ENCODE measurements at regions not wholly inside any gene's neighbourhood (a gene's known extent, or its start where the extent isn't known, plus 50 kb on each side); places are given as distances from the start of the nearest gene placed in this dataset.

DNA sequence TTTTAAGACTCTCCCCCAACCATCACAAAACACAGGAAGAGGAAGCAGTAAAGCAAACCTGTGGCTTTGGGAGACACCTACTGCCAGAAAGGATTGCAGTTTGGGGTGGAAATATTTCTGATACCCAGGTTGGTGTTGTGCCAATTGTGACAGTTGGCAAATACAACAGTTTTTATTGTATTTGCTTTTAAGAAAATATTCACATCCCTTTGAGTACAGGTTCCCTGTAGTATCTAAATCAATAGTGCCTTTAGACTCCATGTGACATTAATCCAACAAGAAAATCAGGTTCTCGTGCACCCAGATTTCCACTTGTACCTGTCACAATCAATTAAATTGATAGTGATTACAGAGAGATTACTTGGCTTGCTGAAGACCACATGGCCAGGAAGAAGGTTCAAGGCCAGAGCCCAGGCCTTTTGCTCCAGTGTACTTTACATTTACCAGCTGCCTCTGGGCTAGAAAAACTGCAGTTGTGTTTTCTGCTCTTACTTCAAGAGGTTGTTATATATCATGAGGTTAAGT lies 361.2 kb downstream of the ATP23 start:
- Histone ChIP-seq H3K27ac (no peak overlapping the region), H3K9me3 (peaks cover 0 to 6% (median 0%) of the 10 kb centered on the region in 8 donors), H3K4me3 (no peak overlapping the region), H3K27me3 (replicated peaks in 1 of 7) (no peaks in the 10 kb centered on the region), H3K36me3 (no peaks in the 10 kb centered on the region), H3K4me1 (no peaks in the 10 kb centered on the region)
- 58 to 83% (median 69%) methylated on average over 1 of the region's 1 CpG for WGBS, 5 donors
- DNase-seq: no peak
- TF ChIP-seq, protein P1, sequence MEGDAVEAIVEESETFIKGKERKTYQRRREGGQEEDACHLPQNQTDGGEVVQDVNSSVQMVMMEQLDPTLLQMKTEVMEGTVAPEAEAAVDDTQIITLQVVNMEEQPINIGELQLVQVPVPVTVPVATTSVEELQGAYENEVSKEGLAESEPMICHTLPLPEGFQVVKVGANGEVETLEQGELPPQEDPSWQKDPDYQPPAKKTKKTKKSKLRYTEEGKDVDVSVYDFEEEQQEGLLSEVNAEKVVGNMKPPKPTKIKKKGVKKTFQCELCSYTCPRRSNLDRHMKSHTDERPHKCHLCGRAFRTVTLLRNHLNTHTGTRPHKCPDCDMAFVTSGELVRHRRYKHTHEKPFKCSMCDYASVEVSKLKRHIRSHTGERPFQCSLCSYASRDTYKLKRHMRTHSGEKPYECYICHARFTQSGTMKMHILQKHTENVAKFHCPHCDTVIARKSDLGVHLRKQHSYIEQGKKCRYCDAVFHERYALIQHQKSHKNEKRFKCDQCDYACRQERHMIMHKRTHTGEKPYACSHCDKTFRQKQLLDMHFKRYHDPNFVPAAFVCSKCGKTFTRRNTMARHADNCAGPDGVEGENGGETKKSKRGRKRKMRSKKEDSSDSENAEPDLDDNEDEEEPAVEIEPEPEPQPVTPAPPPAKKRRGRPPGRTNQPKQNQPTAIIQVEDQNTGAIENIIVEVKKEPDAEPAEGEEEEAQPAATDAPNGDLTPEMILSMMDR (IDR thresholded peaks at IDR 0.05 in 8 of 11, conservative IDR thresholded peaks at IDR 0.05 in 3 of 11): no peak
- TF ChIP-seq POLR2A (IDR thresholded peaks at IDR 0.05) (no peak), POLR2AphosphoS5 (IDR thresholded peaks at IDR 0.05) (no peak)
- intact Hi-C loops (cut with DNase I; ENCODE audit: low total_unique reads): no loop called here

DNA sequence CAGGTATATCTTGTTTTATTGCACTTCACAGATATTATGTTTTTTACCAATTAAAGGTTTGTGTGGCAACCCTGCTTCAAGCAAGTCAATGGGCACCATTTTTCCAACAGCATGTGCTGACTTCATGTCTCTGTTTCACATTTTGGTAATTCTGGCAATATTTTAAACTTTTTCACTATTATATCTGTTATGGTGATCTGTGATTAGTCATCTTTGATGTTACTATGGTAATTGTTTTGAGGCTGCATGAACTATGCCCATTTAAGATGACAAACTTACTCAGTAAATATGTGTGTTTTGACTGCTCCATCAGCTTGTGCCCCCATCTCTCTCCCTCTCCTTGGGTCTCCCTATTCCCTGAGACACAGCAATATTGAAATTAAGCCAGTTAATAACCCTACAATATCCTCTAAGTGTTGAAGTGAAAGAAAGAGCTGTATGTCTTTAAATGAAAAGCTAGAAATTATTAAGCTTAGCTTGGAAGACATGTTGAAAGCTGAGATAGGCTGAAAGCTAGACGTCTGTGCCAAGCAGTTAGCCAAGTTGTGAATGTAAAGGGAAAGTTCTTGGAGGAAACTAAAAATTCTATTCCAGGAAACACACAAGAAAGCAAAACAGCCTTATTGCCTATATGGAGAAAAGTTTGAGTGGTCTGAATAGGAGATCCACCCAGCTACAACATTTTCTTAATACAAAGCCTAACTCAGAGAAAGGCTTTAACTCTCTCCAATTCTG lies 365.1 kb downstream of the ATP23 start:
- DNase-seq: no peak
- 16 to 63% (median 54%) methylated on average over 1 of the region's 1 CpG for WGBS, 5 donors
- Histone ChIP-seq H3K4me3 (no peak overlapping the region), H3K27me3 (replicated peaks in 1 of 7) (no peaks in the 10 kb centered on the region), H3K4me1 (no peaks in the 10 kb centered on the region), H3K9me3 (peaks cover 0 to 7% (median 0%) of the 10 kb centered on the region in 8 donors), H3K36me3 (no peaks in the 10 kb centered on the region), H3K27ac (no peak overlapping the region)
- TF ChIP-seq POLR2AphosphoS5 (IDR thresholded peaks at IDR 0.05) (no peak), POLR2A (IDR thresholded peaks at IDR 0.05) (no peak)
- TF ChIP-seq, protein P1 (IDR thresholded peaks at IDR 0.05 in 8 of 11, conservative IDR thresholded peaks at IDR 0.05 in 3 of 11): no peak
- intact Hi-C loops (cut with DNase I; ENCODE audit: low total_unique reads): no loop called here

DNA sequence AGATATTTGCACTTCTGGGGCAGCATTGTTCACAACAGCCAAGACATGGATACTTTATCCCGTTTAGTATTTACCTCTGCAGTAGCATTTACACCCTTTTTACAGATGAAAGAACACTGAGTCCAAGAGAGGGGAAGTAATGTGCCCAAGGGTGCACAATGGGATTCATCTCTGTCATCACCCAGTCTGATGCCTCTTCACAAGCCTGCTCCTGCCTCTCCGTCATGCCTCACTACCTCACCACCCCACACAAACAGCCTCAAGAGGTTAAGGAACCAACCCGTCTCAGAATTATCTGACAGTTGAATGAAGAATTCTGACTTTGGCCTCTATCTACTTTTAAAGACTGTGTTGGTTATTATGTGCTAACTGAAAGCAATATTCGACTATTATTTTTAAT lies 368.4 kb downstream of the ATP23 start:
- Histone ChIP-seq H3K4me3 (no peak overlapping the region), H3K27me3 (replicated peaks in 1 of 7) (no peaks in the 10 kb centered on the region), H3K9me3 (peaks cover 0 to 7% (median 0%) of the 10 kb centered on the region in 8 donors), H3K36me3 (no peaks in the 10 kb centered on the region), H3K4me1 (no peaks in the 10 kb centered on the region), H3K27ac (no peak overlapping the region)
- no peak for TF ChIP-seq POLR2A (IDR thresholded peaks at IDR 0.05)
- no peak for TF ChIP-seq POLR2AphosphoS5 (IDR thresholded peaks at IDR 0.05)
- TF ChIP-seq, protein P1 (IDR thresholded peaks at IDR 0.05 in 8 of 11, conservative IDR thresholded peaks at IDR 0.05 in 3 of 11): no peak
- 81 to 86% (median 84%) methylated on average over 4 of the region's 4 CpGs for WGBS, 5 donors
- DNase-seq: no peak
- intact Hi-C loops (cut with DNase I; ENCODE audit: low total_unique reads): no loop called here

DNA sequence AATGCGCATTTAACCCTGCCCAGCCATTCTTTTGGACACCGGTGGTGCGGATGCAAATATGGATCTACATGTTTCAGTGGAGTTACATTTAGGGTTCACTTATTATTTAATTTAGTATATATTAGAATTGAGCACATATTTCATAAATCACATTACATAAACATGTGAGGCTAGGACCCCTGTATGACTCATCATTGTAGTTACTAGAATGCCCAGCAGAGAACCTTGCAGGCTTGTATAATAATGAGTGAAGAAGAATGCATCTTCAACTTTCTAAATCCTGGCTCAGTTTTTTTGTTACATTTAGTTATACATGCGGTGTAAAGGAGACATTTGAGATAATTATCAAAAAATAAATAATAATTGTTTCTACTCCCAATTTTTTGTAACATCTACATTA lies 369.0 kb downstream of the ATP23 start:
- no peaks in the 10 kb centered on the region for H3K4me1 ChIP-seq
- 93 to 97% (median 96%) methylated on average over 4 of the region's 4 CpGs for WGBS, 5 donors
- peaks cover 0 to 7% (median 0%) of the 10 kb centered on the region in 8 donors for H3K9me3 ChIP-seq
- intact Hi-C loops (cut with DNase I; ENCODE audit: low total_unique reads): no loop called here
- H3K36me3 ChIP-seq: no peaks in the 10 kb centered on the region
- TF ChIP-seq, protein P1 (IDR thresholded peaks at IDR 0.05 in 8 of 11, conservative IDR thresholded peaks at IDR 0.05 in 3 of 11): no peak
- TF ChIP-seq POLR2A (IDR thresholded peaks at IDR 0.05): no peak
- TF ChIP-seq POLR2AphosphoS5 (IDR thresholded peaks at IDR 0.05): no peak
- no peak overlapping the region for H3K27ac ChIP-seq
- H3K4me3 ChIP-seq: no peak overlapping the region
- no peak for DNase-seq
- H3K27me3 ChIP-seq (replicated peaks in 1 of 7): no peaks in the 10 kb centered on the region

Measured in spleen (tissue), 11 donors.